ENCODE measurements at regions not wholly inside any gene's neighbourhood (a gene's known extent, or its start where the extent isn't known, plus 50 kb on each side); places are given as distances from the start of the nearest gene placed in this dataset.
"Not testable (repeated sequence)": the region's sequence is repeated elsewhere in the genome, so short reads cannot be mapped to it uniquely, and the experiment has no call there.

DNA sequence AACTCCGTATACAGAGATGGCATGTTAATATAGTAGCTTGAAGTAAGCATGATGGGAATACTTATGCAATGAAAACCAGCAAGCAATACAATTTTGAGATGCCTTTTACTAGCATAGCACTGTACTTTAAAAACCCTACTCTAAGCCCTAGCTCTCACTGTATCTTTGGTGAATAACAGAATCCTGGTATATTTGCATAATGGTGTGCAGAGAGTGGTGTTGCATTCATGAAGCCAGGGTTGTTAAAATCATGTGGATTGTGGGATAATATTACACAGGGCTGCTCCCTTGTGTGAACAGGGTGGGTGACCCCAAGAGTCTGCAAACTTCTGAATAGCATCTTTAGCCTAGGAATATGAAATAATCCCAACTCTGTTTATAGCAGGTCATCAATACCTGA lies 105.2 kb upstream of the BMP2 start:
- DNase-seq (ENCODE audit: low read depth, low spot score), result no peak

DNA sequence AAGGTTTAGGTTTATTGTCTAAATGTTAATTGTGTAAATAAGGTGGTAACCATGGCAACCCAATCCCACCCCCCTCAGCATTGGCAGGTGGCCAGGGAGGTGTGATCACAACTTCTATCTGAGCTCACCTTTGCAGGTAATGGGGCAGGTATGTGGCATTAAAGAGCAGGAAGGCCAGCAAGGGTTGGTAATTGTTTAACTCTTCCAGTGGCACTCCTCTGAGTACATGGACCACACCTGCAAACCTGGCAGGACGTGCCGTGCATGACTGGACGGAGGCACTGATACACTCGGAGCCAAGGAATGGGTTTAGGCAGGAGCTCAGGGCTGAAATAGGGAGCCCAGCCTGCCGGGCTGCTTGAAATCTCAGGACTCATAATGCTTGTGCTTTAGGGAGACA lies 107.0 kb upstream of the BMP2 start:
- no peak for DNase-seq (ENCODE audit: low read depth, low spot score)

DNA sequence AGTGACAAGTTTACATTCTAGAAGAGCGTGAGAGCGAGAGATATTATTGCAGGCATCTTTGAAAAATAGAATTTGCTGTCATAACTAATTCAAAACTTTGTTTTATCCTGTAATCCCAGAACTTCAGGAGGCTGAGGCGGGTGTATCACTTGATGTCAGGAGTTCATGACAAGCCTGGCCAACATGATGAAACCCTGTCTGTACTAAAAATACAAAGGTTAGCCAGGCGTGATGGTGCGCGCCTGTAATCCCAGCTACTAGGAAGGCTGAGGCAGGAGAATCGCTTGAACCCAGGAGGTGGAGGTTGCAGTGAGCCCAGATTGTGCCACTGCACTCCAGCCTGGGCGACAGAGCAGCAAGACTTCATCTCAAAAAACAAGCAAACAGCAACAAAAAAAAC lies 108.6 kb upstream of the BMP2 start:
- not testable (repeated sequence) for DNase-seq (ENCODE audit: low read depth, low spot score)

DNA sequence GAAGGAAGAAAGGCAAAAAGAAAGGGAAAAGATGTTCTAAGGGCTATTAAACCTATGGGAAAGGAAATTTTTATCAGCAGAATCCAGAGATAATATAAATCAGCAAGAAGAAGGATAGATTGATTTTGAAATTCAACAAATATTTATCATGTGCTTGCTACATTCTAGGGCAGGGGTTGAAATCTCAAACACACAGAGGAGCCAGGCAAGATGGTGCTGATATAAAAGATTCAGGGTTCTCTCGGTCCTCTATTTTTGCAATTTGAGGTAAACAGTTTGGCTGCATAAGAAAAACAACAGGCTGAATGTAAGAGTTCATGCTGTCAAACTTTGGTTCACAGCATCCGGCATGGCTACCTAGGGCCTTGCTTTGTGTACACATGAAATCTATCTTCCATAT lies 109.6 kb upstream of the BMP2 start:
- no peak for DNase-seq (ENCODE audit: low read depth, low spot score)

DNA sequence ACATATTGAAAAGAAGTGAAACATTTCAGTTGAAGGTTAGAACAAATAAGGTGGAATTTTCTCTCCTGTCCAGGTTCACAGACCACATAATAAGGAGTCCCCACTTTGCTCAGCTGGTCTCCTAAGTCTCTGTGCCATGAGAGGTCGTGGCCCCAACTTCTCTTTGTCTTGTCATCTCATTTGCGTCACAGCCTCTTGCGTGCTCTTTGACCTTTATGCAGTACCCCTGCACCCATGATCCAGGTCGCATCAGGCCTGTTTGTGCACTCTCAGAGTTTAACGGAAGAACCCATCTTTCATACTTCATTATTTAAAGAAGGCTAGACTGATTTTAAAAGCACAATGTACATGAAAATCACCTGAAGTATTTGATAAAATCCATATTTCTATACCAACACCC lies 110.4 kb upstream of the BMP2 start:
- DNase-seq (ENCODE audit: low read depth, low spot score), result no peak

DNA sequence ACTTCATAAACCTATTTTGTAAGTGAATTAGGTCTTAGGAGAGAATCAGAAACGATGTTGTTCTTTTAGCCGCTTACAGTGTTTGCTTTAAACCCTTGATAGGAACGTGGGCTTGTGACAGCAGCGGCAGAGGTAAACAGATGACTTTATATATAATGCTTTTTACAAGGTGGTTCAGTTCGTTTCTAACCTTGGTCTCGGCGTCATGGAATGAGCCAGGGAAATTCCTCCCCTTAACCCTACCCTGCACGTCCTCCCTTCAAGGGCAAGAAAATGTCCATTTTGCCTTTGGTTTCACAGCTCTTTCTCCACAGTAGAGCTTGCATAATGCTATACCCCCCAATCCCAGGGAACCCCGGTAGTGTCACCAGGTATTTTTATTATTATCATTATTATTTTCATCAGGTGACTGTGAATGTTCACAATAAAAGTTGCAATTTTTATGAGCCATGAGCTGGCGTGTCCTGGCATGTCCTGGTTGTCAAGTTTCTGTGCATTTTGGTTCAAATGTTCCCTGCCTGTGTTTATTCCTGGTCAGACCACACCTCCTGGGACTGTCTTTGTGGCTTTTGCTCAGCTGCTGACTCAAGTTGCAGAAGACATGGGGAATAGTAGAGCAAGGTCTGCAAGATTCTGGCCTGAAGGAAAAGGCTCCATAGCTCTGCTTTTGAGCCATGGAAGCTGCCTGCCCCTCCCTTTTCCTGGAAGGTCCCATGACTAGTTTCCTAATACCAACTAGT lies 112.8 kb upstream of the BMP2 start:
- no peak for DNase-seq (ENCODE audit: low read depth, low spot score)

DNA sequence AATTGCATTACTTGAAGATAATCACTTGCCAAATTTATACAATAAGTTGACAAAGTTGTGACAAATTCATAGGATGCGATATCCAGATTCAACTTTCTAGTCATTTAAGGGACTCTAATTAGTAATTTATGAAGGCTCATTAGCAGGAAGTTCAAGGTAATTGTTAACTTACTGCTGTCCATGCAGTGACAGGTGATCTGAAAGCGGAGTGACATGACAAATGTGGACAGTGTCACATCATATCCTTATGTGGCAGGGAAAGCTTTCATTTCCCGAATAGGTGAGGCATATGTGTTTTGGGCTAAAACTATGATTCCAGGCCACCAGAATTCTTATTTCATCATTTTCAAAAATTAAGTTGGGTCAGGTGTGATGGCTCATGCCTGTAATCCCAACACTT lies 115.9 kb upstream of the BMP2 start:
- no peak for DNase-seq (ENCODE audit: low read depth, low spot score)

DNA sequence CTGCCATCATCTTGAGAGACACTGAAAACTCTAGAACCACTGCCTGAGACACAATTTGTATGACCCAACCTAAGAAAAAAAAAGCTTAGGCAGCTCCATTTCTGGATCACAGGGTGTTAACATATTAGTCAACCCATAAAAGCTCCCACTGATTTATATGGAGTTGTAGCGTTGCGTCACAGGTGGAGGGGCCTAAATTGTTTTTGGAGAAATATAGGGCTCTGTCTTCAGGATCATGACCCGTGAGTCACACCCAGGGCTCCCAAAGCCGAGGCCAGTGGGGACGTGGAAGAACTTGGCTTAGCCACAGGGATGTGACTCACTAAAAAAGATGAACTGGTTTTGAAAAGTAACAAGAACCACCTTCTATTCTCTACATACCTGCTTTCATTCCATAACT lies 116.5 kb upstream of the BMP2 start:
- DNase-seq (ENCODE audit: low read depth, low spot score), result no peak

DNA sequence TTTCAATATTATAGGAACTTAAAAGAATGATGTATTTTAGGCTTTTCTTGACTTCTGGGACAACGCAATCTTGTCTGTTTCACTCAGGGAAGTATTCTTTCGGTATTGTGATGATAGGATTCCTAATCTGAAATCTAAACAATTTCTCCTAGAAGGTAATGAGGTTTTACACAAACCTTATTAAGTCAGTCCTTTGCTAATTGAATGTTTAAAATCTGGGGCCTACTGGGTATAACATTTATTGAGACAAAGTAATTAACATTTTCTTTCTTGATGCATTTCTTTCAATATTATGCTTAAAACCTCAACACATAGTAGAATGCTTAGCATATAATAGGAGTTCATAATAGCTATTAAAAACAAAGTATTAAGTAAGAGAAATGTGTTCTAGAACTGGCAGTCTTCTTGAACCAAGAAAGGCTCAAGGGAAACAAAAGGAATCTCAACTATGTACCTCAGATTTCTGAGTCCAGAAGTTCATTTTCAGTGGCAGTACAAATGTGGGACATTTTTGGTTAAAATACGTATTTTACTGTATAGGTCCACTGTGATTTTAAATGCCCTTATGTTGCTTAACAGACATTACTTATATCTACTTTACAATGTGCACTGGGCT lies 121.4 kb upstream of the BMP2 start:
- no peak for DNase-seq (ENCODE audit: low read depth, low spot score)

DNA sequence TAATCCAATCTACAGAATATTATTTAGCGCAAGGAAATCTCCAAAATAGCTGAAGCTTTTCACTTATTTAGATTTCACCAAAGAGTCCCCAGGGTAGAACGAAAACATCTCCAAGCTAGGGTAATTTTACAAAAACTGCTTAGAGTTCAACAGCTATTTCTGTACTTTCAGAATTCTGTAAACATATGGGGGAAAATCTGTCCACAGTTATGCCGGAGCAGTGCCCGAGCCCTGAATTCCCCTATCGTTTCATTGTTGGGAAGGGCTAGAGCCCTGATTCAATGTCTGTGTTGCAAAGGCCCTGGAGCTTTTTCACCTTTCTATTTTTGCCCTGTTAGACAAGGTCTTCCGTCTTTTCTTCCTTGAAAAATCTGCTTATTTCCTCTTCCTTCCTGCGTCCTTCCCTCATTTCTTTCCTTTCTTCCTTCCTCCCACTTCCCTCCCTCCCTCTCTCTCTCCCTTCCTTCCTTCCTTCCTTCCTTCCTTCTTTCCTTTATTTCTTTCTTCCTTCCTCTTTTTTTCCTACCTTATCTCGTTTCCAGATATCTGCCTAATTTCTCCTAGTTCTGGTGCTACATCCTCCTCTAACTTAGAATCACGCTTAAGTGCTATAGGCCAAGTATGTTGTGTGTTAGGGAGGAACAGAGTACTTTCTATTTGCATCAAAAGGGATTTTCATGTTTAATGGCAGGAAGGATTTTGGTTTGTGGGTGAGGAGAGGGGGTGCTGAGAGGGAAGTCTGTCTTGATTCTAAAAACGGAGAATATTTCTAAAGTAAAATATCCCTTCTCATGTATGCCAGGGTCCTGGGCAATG lies 122.5 kb upstream of the BMP2 start:
- DNase-seq (ENCODE audit: low read depth, low spot score), result no peak

DNA sequence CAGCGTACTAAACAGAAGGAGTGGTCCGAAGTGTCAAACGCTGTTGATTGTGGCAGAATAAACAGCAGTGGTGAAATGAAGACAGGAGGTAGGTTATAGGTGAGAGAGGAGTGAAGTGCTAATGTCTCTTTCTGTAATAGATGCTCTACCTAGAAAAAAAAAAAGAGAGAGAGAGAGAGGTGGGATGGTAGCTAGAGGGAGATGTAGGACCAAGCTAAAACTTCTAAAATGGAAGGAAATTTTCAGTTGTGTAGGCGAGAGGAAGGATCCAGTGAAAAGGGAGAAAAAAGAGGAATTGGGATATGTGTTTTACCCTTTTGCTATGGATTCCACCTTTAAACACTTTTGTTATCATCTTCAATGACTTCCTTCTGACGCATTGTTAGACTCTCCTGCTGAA lies 126.5 kb upstream of the BMP2 start:
- no peak for DNase-seq (ENCODE audit: low read depth, low spot score)

DNA sequence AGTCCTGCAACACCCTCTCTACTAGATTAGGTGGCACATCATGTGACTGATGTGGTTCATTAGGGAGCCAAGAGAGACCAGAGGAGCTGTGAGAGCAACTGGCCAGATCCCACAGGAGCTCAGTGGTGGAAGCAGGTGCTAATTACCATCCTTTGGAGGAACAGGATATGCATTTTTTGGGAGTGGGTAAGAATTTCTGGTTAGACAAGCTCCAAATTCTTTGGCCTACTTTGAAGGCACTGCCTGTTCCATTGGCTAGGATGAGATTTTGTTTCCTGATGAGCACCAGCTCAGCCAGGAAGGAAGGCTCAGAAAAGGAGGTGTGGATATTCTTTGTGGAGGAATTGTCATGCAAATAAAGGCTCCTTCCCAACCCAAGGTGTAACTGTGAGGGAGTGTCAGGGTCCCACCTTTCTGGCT lies 130.3 kb upstream of the BMP2 start:
- no peak for DNase-seq (ENCODE audit: low read depth, low spot score)

DNA sequence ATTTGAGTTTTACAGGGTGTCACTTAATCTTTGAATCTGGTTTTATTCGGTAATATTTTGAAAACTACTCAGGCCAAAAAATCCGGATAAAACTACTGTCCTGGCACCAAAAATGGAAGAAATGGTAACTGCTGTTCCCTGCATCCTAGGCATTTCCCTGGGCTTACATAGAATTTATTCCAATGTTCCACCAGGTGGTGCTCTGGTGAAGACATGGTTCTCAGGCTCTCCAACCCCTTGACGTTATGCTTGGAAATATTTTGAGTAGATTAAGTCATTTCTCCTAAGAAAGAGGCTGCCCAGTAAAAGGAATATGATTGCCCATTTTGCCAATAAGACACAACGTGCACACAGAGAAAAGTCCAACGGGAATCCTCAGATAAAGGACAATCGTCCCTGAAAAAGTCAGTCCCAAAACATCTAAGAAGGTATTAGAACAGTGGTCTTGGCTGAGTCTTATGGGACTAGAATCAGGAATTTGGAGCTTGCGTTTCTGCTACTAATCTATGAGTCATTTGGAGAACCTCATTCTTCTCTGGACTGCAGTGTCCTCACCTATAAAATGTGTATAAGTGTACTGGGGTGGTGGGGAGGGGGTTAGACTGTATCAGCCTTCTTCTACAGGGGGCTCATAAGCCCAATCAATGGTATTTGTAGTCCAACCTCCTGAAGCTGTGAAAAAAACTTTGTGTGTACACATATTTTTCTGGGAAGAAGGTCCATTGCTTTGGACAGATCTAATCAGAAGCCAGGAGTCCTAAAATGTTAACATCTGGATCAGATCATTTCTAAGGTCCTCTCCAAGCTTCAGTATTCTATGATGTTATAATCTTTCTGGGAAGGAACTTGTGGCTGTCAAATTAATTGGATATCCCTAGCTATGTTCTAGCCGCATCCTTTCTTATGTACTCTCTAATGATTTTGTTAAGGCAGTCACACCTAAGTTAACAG lies 131.0 kb upstream of the BMP2 start:
- peak; percentile 36 for DNase-seq (ENCODE audit: low read depth, low spot score)

DNA sequence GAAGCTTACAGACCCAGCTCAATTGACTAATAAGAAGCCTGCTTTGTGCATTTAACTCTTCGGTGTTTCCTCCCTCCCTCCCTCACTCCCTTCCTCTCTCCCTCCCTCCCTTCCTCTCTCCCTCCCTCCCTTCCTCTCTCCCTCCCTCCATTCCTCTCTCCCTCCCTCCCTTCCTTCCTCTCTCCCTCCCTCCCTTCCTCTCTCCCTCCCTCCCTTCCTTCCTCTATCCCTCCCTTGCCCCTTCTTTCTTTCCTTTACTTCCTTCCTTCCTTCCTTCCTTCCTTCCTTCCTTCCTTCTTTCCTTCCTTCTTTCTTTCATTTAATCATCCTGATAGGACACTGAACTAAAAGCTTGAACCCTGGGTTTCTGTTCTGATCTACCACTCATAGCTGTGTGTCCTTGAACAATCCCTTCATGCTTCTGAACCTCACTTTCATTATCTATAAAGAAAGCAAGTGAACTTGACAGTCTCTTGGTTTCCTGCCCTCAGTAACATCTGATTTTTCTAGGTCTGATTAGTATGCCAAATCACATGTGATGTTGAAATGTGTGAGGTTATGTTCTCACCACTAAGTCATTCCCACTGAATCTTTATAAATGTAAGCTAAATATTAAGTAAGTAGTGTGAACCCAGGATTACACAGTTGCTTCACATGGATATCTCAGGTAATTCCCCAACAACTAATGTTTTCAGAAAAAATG lies 132.3 kb upstream of the BMP2 start:
- no peak for DNase-seq (ENCODE audit: low read depth, low spot score)

DNA sequence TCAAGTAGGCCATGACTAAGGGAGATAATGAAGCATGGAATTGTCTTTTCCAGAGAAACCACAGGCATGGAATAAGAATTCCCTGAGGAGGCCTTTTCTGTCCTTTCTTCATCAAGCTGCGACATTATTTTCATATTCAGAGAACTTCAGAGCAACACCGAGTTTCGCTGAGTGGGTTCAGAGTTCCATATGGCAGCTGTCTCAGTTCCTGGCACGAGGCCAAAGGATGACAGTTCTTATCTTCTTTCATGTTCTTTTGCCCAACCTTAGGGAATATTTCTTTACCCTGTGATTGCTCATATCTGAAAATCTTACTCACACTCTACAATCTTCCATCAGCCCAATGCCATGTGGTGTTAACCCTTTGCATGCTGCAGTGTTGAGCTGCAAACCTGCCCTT lies 135.3 kb upstream of the BMP2 start:
- no peak for DNase-seq (ENCODE audit: low read depth, low spot score)

DNA sequence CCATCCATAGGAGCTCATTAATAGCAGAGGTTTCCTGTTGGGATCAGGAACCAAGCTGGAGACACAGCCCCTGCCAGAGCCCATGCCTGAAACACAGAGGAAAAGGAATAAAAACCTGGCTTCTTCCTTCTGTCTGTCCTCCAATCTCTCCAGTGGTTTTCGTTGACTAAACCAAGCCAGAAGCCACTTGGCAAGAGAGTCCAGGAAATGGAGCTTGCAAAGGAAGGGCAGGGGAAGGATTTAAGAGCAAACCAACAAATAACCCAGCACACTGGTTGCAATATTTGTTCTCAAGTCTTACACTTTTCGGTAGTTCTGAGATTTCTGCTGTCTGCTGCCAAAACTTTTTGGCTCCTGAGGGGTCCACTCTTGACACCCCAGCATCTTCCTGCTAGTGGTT lies 137.0 kb upstream of the BMP2 start:
- DNase-seq (ENCODE audit: low read depth, low spot score), result no peak

DNA sequence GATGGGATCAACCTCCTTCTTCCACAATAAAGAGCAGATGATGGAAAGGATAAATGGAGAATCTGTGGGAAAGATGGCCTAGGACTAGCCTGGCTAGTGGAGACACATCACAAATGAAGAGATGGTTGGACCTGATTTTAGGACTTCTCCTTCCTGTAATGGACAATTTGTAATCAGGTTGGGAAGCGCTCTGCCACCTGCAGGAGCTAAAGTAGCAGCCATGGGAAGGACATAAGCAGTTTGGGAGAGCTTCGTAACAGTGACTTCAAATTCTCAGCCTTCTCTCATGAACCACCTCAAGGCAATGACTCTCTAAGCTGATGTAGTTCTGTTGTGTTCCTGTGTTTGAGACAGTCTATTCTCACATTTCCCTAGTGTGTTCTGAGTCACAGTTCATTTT lies 137.9 kb upstream of the BMP2 start:
- DNase-seq (ENCODE audit: low read depth, low spot score), result no peak

DNA sequence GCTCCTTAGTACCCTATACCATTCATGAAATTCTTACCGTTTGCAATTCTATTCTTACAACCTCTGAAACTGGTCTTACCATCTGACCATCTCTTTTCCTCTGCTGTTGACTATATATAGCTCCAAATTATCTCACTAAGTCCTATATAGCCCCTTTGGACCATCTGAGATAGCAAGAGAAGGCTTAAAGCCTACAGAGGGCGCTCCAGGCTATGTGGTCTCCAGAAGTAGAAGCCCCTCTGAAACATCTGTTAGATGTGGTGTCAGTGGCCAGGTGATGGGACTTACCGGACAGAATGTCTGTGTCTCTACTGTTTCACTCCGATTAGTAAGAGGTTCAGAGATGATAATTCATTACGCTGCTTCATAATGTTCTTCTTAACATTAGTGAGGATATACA lies 140.7 kb upstream of the BMP2 start:
- no peak for DNase-seq (ENCODE audit: low read depth, low spot score)

DNA sequence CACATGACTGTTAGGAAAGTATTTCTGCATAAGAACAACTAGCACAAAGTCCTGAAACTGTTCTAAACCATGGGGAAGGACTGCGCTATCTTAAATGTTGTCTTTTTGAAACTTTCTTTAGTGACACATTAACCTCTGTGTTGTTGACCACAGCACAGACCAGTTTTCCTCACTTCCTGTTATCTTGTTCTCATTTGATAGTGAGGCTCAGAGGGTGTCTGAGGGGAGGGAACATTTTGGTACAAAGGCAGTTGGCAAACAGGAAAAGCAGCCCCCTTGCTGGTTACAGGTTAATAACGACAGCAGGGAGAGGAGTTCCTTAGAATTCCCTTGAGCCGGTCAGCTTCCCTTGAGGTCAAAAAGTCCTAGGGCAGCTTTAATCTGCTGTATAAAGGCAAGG lies 143.5 kb upstream of the BMP2 start:
- no peak for DNase-seq (ENCODE audit: low read depth, low spot score)

DNA sequence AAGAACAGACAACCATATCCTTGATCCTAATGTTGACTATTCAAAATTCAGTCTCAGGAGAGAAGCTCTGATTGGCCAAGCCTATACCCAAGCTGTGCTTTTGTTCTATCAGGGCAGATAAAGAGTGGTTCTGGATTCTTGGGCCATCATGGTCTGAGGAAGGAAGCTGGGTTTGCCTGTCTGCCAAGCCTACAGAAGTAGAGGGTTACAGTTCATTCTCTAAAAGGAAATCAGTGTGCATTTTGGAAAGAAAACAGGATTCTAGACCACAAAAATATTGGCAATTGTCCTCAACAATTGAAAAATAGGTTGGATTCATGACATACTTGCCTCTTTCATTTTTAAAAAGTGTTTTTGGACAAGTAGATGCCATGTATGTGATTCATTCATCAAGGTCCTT lies 145.4 kb upstream of the BMP2 start:
- no peak for DNase-seq (ENCODE audit: low read depth, low spot score)

DNA sequence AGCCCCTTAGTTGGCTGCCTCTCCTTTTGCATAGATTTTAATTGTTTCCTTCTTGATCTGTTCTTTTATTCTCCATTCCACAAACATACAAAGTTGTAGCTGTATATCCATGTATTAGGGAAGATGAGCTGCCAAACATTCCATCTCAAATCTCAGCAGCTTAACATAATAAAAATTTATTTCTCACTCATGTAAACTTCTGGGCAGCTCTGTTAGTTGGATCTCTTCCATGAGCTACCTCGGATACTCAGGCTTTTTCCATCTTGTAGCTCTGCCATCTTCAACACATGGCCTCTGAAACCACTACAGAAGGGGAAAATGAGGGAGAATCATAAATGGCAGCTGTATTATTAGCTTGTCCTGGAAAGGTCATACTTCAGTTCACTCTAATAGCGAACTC lies 149.4 kb upstream of the BMP2 start:
- no peak for DNase-seq (ENCODE audit: low read depth, low spot score)
